Stomach (tissue), 8 donors: ENCODE measurements at regions not wholly inside any gene's neighbourhood (a gene's known extent, or its start where the extent isn't known, plus 50 kb on each side); places are given as distances from the start of the nearest gene placed in this dataset.
"Not testable (repeated sequence)": the region's sequence is repeated elsewhere in the genome, so short reads cannot be mapped to it uniquely, and the experiment has no call there.

Source experiments
- DNase-seq, 2 donors: peaks; one replicate each; pipeline versions ENCODE4 v3.0.0 to v3.0.0-alpha.2; 2013 to 2019
- H3K27ac ChIP-seq, 5 donors: fragments of 200-600 bp in 4 of 5; sonication (generic) in 4 of 5; one replicate each; pipeline ENCODE4 v1.5.1; 2013 to 2019; ENCODE audit warnings: mild to moderate bottlenecking in 1 of 5, moderate library complexity in 1 of 5
- H3K27me3 ChIP-seq, 3 donors: fragments of 200-600 bp; sonication (generic); one replicate each; pipeline ENCODE4 v1.5.1; 2017 to 2019; ENCODE audit warnings: mixed run types in 1 of 3
- H3K36me3 ChIP-seq, 4 donors: fragments of 200-600 bp; sonication (generic); 1 replicate in 3 of 4; 2 replicates in 1 of 4; pipeline ENCODE4 v1.5.1; 2016 to 2019
- H3K4me1 ChIP-seq, 4 donors: fragments of 200-600 bp; sonication (generic); one replicate each; pipeline ENCODE4 v1.5.1; 2016 to 2019
- H3K4me3 ChIP-seq, 4 donors: fragments of 200-600 bp; sonication (generic) in 3 of 4; one replicate each; pipeline ENCODE4 v1.5.1; 2016 to 2019; ENCODE audit warnings: mild to moderate bottlenecking in 1 of 4
- H3K9me3 ChIP-seq, 4 donors: fragments of 200-600 bp; sonication (generic); one replicate each; pipeline ENCODE4 v1.5.1; 2016 to 2019
- CTCF ChIP-seq, 7 experiments: fragments of 450-650 bp in 4 of 7; fragments of 200-600 bp in 3 of 7; sonication (generic) in 3 of 7; IDR thresholded peaks; one replicate each; pipeline ENCODE4 v1.5.1; 2016 to 2019; ENCODE audit warnings: antibody characterized with exemption in 7 of 7, control low read depth in 2 of 7, mild to moderate bottlenecking in 1 of 7
- EP300 ChIP-seq: sonication (generic); formaldehyde crosslinking; IDR thresholded peaks from one replicate; pipeline ENCODE4 v1.6.1; 2017; ENCODE audit warnings: antibody characterized with exemption
- POLR2A ChIP-seq, 4 donors: fragments of 450-650 bp; IDR thresholded peaks; one replicate each; pipeline ENCODE4 v1.6.1; 2016; ENCODE audit warnings: antibody characterized with exemption in 4 of 4, control low read depth in 2 of 4, mild to moderate bottlenecking in 1 of 4, moderate library complexity in 1 of 4
- POLR2AphosphoS5 ChIP-seq, 3 donors: sonication (generic); formaldehyde crosslinking; IDR thresholded peaks; one replicate each; pipeline ENCODE4 v1.6.1; 2016; ENCODE audit warnings: antibody characterized with exemption in 3 of 3
- WGBS, 5 donors: extraction: QIAGEN DNeasy Blood & Tissue Kit in 3 of 5; methylation state at CpG; one replicate each; pipeline versions ENCODE4 v1.1.5 to v1.1.7; 2013 to 2018; 5-methylcytosine and 5-hydroxymethylcytosine counted together
- intact Hi-C: fragments of 100-400 bp; cut with DNase I; formaldehyde crosslinking; loops from one replicate; pipeline ENCODE4 v1.15.1; 2023; ENCODE audit warnings: low total_unique reads
- donor health status: healthy with polysubstance abuse.
- donor health status: Bipolar disorder and iron deficiency.
- donor health status: healthy.

- H3K27ac ChIP-seq: no peak overlapping the region
Measured at GRCh38 chr5:164234321-164234720, 728.9 kb downstream of the MAT2B start.

GRCh38 chr5:164235300-164235891 lies 730.0 kb downstream of the MAT2B start:
- WGBS, 5 donors: 60 to 71% (median 62%) methylated on average over 3 of the region's 3 CpGs
- no peaks in the 10 kb centered on the region for H3K27me3 ChIP-seq
- no peak for TF ChIP-seq POLR2AphosphoS5 (IDR thresholded peaks at IDR 0.05)
- no peak for TF ChIP-seq POLR2A (IDR thresholded peaks at IDR 0.05)
- no peak for TF ChIP-seq CTCF (IDR thresholded peaks at IDR 0.05)
- no peak for TF ChIP-seq EP300

More at GRCh38 chr5:164234321-164234720, 728.9 kb downstream of the MAT2B start:
- intact Hi-C loops: no loop called here
- DNase-seq: no peak
- H3K9me3 ChIP-seq: no peaks in the 10 kb centered on the region
- peaks cover 0 to 5% (median 0%) of the 10 kb centered on the region in 4 donors for H3K4me1 ChIP-seq
- no peak for TF ChIP-seq POLR2AphosphoS5 (IDR thresholded peaks at IDR 0.05)
- no peak for TF ChIP-seq EP300
- no peak for TF ChIP-seq POLR2A (IDR thresholded peaks at IDR 0.05)
- TF ChIP-seq CTCF (IDR thresholded peaks at IDR 0.05): no peak
- no peaks in the 10 kb centered on the region for H3K27me3 ChIP-seq
- H3K36me3 ChIP-seq: no peaks in the 10 kb centered on the region
- no peak overlapping the region for H3K4me3 ChIP-seq

GRCh38 chr5:164237486-164237885 lies 732.1 kb downstream of the MAT2B start:
- no peak for DNase-seq
- Histone ChIP-seq H3K27me3 (no peaks in the 10 kb centered on the region), H3K9me3 (no peaks in the 10 kb centered on the region), H3K4me3 (no peak overlapping the region), H3K36me3 (no peaks in the 10 kb centered on the region), H3K4me1 (peaks cover 0 to 5% (median 0%) of the 10 kb centered on the region in 4 donors), H3K27ac (no peak overlapping the region)
- TF ChIP-seq EP300 (no peak), POLR2AphosphoS5 (IDR thresholded peaks at IDR 0.05) (no peak), CTCF (IDR thresholded peaks at IDR 0.05) (no peak), POLR2A (IDR thresholded peaks at IDR 0.05) (no peak)
- intact Hi-C loops: no loop called here

More at GRCh38 chr5:164235300-164235891, 730.0 kb downstream of the MAT2B start:
- peak in 1 of 2 donors; percentile 47 for DNase-seq
- Histone ChIP-seq H3K9me3 (no peaks in the 10 kb centered on the region), H3K36me3 (no peaks in the 10 kb centered on the region), H3K4me1 (peaks cover 0 to 5% (median 0%) of the 10 kb centered on the region in 4 donors), H3K4me3 (no peak overlapping the region), H3K27ac (no peak overlapping the region)
- intact Hi-C loops: no loop called here

- H3K4me3 ChIP-seq, DNase-seq, H3K4me1 ChIP-seq, intact Hi-C loops, H3K27me3 ChIP-seq, H3K36me3 ChIP-seq, H3K27ac ChIP-seq, H3K9me3 ChIP-seq: not testable (repeated sequence)
Measured at GRCh38 chr5:164251781-164252180, 746.4 kb downstream of the MAT2B start.

GRCh38 chr5:164253764-164254163 lies 748.3 kb downstream of the MAT2B start:
- H3K9me3 ChIP-seq: no peaks in the 10 kb centered on the region
- DNase-seq: no peak
- H3K36me3 ChIP-seq: no peaks in the 10 kb centered on the region
- intact Hi-C loops: no loop called here
- TF ChIP-seq POLR2A (IDR thresholded peaks at IDR 0.05) (no peak), CTCF (IDR thresholded peaks at IDR 0.05) (no peak), POLR2AphosphoS5 (IDR thresholded peaks at IDR 0.05) (no peak), EP300 (no peak)
- no peaks in the 10 kb centered on the region for H3K4me1 ChIP-seq
- 90 to 94% (median 93%) methylated on average over 3 of the region's 3 CpGs for WGBS, 5 donors
- no peaks in the 10 kb centered on the region for H3K27me3 ChIP-seq
- H3K4me3 ChIP-seq: no peak overlapping the region
- no peak overlapping the region for H3K27ac ChIP-seq
